ENCODE measurements at regions not wholly inside any gene's neighbourhood (a gene's known extent, or its start where the extent isn't known, plus 50 kb on each side); places are given as distances from the start of the nearest gene placed in this dataset.

DNA sequence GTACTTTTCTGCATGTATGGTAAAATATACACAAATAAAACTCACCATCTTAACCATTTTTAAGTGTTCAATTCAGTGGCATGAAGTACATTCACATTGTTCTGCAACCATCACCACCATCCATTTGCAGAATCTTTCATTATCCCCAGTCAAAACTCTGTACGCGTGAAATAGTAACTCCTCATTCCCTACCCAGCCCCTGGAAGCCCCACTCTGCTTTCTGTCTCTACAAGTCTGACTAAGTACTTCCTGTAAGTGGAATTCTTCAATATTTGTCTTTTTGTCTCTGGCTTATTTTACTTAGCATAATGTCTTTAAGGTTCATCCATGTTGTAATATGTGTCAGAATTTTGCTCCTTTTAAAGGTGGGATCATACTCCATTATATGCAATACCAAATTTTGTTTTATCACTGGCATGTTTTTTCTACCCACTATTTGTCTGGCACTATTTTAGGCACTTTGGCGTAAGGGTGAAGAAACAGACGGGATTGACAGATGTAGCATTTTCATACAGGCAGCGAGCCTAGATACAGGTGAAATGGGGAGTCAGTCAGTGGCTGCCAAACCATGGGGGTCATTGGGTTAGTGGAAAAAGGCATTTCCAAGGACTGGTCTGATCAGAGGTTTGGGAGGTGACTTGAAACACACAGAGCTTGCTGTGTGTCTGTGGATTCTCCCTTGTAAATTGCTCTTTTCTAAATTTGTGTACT is 163.2 kb upstream of the MYCN start:
- no peak for ATAC-seq
- no peaks in the 10 kb centered on the region for H4K20me1 ChIP-seq (replicated peaks; ENCODE audit: insufficient read depth)
- no peak overlapping the region for H3K27ac ChIP-seq (ENCODE audit: low read depth)
- Mint-ChIP-seq H3K36me3 (ENCODE audit: low read depth) (no peaks in the 10 kb centered on the region), H3K27ac (no peak overlapping the region), H3K4me1 (no peaks in the 10 kb centered on the region; the same call in 2 of the 3 replicates), H3K9me3 (no peaks in the 10 kb centered on the region; the same call in 2 of the 3 replicates), H3K27me3 (ENCODE audit: insufficient read depth, low read depth, poor library complexity) (peaks cover 7% of the 10 kb centered on the region), H3K4me3 (no peak overlapping the region)
- no peaks in the 10 kb centered on the region for H3K27me3 ChIP-seq (ENCODE audit: insufficient read depth)
- H3K4me1 ChIP-seq (ENCODE audit: insufficient read depth), result no peaks in the 10 kb centered on the region
- TF ChIP-seq ZNF331 (CRISPR knock-in tag; IDR thresholded peaks at IDR 0.05; ENCODE audit: low read depth) (no peak), JUNB (IDR thresholded peaks at IDR 0.05; ENCODE audit: unreplicated experiment) (no peak), POLR2AphosphoS5 (IDR thresholded peaks at IDR 0.05; ENCODE audit: low read depth) (no peak), STAT1 (IDR thresholded peaks at IDR 0.05; ENCODE audit: unreplicated experiment) (no peak), NANOG (IDR thresholded peaks at IDR 0.05; ENCODE audit: borderline replicate concordance) (no peak), EZH2 (IDR thresholded peaks at IDR 0.05; ENCODE audit: low read depth, unreplicated experiment) (no peak), EZH2phosphoT487 (IDR thresholded peaks at IDR 0.05; ENCODE audit: unreplicated experiment) (no peak), ZNF114 (CRISPR knock-in tag; IDR thresholded peaks at IDR 0.05) (no peak), CREB1 (CRISPR knock-in tag; IDR thresholded peaks at IDR 0.05; ENCODE audit: low read depth) (no peak), ETS1 (IDR thresholded peaks at IDR 0.05) (no peak), ZNF462 (CRISPR knock-in tag; IDR thresholded peaks at IDR 0.05) (no peak)
- TF ChIP-seq, protein P1, sequence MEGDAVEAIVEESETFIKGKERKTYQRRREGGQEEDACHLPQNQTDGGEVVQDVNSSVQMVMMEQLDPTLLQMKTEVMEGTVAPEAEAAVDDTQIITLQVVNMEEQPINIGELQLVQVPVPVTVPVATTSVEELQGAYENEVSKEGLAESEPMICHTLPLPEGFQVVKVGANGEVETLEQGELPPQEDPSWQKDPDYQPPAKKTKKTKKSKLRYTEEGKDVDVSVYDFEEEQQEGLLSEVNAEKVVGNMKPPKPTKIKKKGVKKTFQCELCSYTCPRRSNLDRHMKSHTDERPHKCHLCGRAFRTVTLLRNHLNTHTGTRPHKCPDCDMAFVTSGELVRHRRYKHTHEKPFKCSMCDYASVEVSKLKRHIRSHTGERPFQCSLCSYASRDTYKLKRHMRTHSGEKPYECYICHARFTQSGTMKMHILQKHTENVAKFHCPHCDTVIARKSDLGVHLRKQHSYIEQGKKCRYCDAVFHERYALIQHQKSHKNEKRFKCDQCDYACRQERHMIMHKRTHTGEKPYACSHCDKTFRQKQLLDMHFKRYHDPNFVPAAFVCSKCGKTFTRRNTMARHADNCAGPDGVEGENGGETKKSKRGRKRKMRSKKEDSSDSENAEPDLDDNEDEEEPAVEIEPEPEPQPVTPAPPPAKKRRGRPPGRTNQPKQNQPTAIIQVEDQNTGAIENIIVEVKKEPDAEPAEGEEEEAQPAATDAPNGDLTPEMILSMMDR (conservative IDR thresholded peaks at IDR 0.05; ENCODE audit: low read depth in 2 of 2), result no peak
- TF ChIP-seq, protein P2, sequence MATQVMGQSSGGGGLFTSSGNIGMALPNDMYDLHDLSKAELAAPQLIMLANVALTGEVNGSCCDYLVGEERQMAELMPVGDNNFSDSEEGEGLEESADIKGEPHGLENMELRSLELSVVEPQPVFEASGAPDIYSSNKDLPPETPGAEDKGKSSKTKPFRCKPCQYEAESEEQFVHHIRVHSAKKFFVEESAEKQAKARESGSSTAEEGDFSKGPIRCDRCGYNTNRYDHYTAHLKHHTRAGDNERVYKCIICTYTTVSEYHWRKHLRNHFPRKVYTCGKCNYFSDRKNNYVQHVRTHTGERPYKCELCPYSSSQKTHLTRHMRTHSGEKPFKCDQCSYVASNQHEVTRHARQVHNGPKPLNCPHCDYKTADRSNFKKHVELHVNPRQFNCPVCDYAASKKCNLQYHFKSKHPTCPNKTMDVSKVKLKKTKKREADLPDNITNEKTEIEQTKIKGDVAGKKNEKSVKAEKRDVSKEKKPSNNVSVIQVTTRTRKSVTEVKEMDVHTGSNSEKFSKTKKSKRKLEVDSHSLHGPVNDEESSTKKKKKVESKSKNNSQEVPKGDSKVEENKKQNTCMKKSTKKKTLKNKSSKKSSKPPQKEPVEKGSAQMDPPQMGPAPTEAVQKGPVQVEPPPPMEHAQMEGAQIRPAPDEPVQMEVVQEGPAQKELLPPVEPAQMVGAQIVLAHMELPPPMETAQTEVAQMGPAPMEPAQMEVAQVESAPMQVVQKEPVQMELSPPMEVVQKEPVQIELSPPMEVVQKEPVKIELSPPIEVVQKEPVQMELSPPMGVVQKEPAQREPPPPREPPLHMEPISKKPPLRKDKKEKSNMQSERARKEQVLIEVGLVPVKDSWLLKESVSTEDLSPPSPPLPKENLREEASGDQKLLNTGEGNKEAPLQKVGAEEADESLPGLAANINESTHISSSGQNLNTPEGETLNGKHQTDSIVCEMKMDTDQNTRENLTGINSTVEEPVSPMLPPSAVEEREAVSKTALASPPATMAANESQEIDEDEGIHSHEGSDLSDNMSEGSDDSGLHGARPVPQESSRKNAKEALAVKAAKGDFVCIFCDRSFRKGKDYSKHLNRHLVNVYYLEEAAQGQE (IDR thresholded peaks at IDR 0.05; ENCODE audit: unreplicated experiment), result no peak
- H3K36me3 ChIP-seq (ENCODE audit: insufficient read depth), result no peaks in the 10 kb centered on the region
- no peak overlapping the region for H3K4me3 ChIP-seq
- no peak for DNase-seq (ENCODE audit: low spot score)
- H3K79me2 ChIP-seq (replicated peaks; ENCODE audit: insufficient read depth), result no peaks in the 10 kb centered on the region
- no peak overlapping the region for H3K4me2 ChIP-seq
- no peak overlapping the region for H2AFZ ChIP-seq
- H3K9me2 ChIP-seq (ENCODE audit: insufficient read depth), result no peaks in the 10 kb centered on the region; the same call in 1 of the 2 replicates
- no peaks in the 10 kb centered on the region for H3F3A ChIP-seq (replicated peaks; ENCODE audit: low read depth)

Data from GM23338 (cell line).